BLaER1 treated with 17β-estradiol and CSF1 and Interleukin-3, amounts not matched to agents 10 nM and 100 nM (cell line): ENCODE measurements at regions not wholly inside any gene's neighbourhood (a gene's known extent, or its start where the extent isn't known, plus 50 kb on each side); places are given as distances from the start of the nearest gene placed in this dataset.

Source experiments
- H3K27ac ChIP-seq, 11 experiments: shearing (Covaris generic); formaldehyde crosslinking; 2 replicates each; pipeline ENCODE4 v1.8.1; 2022
- H3K27me3 ChIP-seq, 11 experiments: shearing (Covaris generic); formaldehyde crosslinking; 2 replicates each; pipeline ENCODE4 v1.8.1; 2022
- H3K36me3 ChIP-seq, 11 experiments: shearing (Covaris generic); formaldehyde crosslinking; 2 replicates each; pipeline ENCODE4 v1.8.1; 2022
- H3K4me1 ChIP-seq, 10 experiments: shearing (Covaris generic); formaldehyde crosslinking; 2 replicates each; pipeline ENCODE4 v1.8.1; 2022
- H3K4me2 ChIP-seq, 11 experiments: shearing (Covaris generic); formaldehyde crosslinking; 2 replicates each; pipeline ENCODE4 v1.8.1; 2022
- H3K4me3 ChIP-seq, 10 experiments: shearing (Covaris generic); formaldehyde crosslinking; 2 replicates each; pipeline ENCODE4 v1.8.1; 2022
- H3K9ac ChIP-seq, 11 experiments: shearing (Covaris generic); formaldehyde crosslinking; 2 replicates each; pipeline ENCODE4 v1.8.1; 2022
- H3K9me3 ChIP-seq, 11 experiments: shearing (Covaris generic); formaldehyde crosslinking; replicated peaks in 1 of 11; 2 replicates each; pipeline ENCODE4 v1.8.1; 2022
- H4K20me1 ChIP-seq, 11 experiments: shearing (Covaris generic); formaldehyde crosslinking; 2 replicates each; pipeline ENCODE4 v1.8.1; 2022
- Cebpa-rat ChIP-seq, 11 experiments: shearing (Covaris generic); IDR thresholded peaks; 2 replicates each; pipeline ENCODE4 v1.8.1; 2022

GRCh38 chr1:50328552-50328951, 94.7 kb downstream of the DMRTA2 start:
- Histone ChIP-seq H3K36me3 (no peaks in the 10 kb centered on the region), H4K20me1 (no peaks in the 10 kb centered on the region), H3K4me3 (no peak overlapping the region), H3K9me3 (peaks cover 0 to 8% (median 6%) of the 10 kb centered on the region in 11 experiments; a peak in 9 of 22 replicates), H3K27ac (no peak overlapping the region), H3K4me2 (no peak overlapping the region), H3K27me3 (peaks cover 0 to 4% (median under 1%) of the 10 kb centered on the region in 11 experiments; a peak in 6 of 22 replicates), H3K9ac (no peak overlapping the region), H3K4me1 (peaks cover 0 to 14% (median 10%) of the 10 kb centered on the region in 10 experiments; a peak in 12 of 20 replicates)
- no peak for TF ChIP-seq Cebpa-rat (IDR thresholded peaks at IDR 0.05)

- Histone ChIP-seq H3K4me2 (no peak overlapping the region), H3K4me1 (peaks cover 0 to 3% (median under 1%) of the 10 kb centered on the region in 10 experiments; a peak in 6 of 20 replicates), H3K27ac (no peak overlapping the region), H3K4me3 (no peak overlapping the region), H3K27me3 (no peaks in the 10 kb centered on the region), H4K20me1 (no peaks in the 10 kb centered on the region), H3K9me3 (no peaks in the 10 kb centered on the region), H3K36me3 (no peaks in the 10 kb centered on the region), H3K9ac (no peak overlapping the region)
- no peak for TF ChIP-seq Cebpa-rat (IDR thresholded peaks at IDR 0.05)
Measured at GRCh38 chr1:50326026-50326425, 97.2 kb downstream of the DMRTA2 start.

GRCh38 chr1:50322579-50322978, 100.7 kb downstream of the DMRTA2 start:
- H3K9me3 ChIP-seq, result no peaks in the 10 kb centered on the region
- H3K27me3 ChIP-seq, result no peaks in the 10 kb centered on the region
- H3K27ac ChIP-seq, result no peak overlapping the region
- no peak overlapping the region for H3K4me2 ChIP-seq
- H3K36me3 ChIP-seq, result no peaks in the 10 kb centered on the region
- no peaks in the 10 kb centered on the region for H3K4me1 ChIP-seq
- no peaks in the 10 kb centered on the region for H4K20me1 ChIP-seq
- H3K9ac ChIP-seq, result no peak overlapping the region
- no peak for TF ChIP-seq Cebpa-rat (IDR thresholded peaks at IDR 0.05)
- no peak overlapping the region for H3K4me3 ChIP-seq

- H3K9ac ChIP-seq, result no peak overlapping the region
- H3K4me3 ChIP-seq, result no peak overlapping the region
- no peak for TF ChIP-seq Cebpa-rat (IDR thresholded peaks at IDR 0.05)
- H3K27ac ChIP-seq, result no peak overlapping the region
- no peak overlapping the region for H3K4me2 ChIP-seq
- H3K36me3 ChIP-seq, result no peaks in the 10 kb centered on the region
- no peaks in the 10 kb centered on the region for H3K9me3 ChIP-seq
- H4K20me1 ChIP-seq, result no peaks in the 10 kb centered on the region
- no peaks in the 10 kb centered on the region for H3K27me3 ChIP-seq
- no peaks in the 10 kb centered on the region for H3K4me1 ChIP-seq
Measured at GRCh38 chr1:50318428-50318827, 104.8 kb downstream of the DMRTA2 start.

DNA sequence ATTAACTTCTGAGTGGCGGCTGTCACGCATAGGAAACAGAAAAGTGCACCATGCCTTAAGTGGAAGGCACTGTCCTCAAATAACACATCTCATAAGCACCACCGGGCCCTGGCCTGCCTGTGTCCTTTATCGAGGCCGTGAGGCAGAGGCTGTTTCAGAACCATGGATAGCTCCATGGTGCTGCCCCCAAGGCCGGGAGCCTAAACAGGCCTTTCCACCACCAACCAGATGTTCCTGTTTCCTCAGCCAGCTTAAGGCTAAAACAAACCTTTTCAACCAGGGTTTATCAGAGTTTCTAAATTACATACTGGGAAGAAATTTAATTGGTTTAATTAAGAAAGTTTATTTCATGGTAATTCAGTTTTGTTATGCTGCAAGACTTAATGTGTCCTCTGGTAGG, 114.4 kb downstream of the DMRTA2 start:
- Histone ChIP-seq H3K27me3 (no peaks in the 10 kb centered on the region), H3K27ac (no peak overlapping the region), H4K20me1 (no peaks in the 10 kb centered on the region; a peak in 1 of 22 replicates), H3K4me2 (no peak overlapping the region), H3K4me1 (no peaks in the 10 kb centered on the region), H3K9me3 (no peaks in the 10 kb centered on the region), H3K9ac (no peak overlapping the region), H3K4me3 (no peak overlapping the region), H3K36me3 (no peaks in the 10 kb centered on the region)
- TF ChIP-seq Cebpa-rat (IDR thresholded peaks at IDR 0.05), result no peak

DNA sequence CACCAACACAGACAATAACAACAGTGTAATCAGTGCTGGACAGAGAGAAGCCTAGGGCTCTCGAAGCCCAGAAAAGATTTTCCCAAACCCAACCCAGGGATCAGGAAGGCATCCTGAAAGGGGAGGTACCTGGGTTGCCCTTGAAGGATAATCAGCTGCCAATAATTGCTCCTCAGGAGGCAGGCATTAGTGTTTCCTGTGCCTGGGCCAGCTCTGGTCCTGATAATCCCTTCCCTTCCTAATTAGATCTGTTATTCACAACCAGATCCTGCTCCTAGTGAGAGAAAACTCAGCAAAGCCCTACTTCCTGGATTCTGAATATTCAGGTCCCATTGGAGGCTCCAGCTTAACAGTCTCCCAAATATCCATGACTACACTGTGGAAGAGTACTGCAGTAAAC, 117.4 kb downstream of the DMRTA2 start:
- Histone ChIP-seq H3K4me2 (no peak overlapping the region), H4K20me1 (no peaks in the 10 kb centered on the region; a peak in 1 of 22 replicates), H3K27me3 (no peaks in the 10 kb centered on the region), H3K4me1 (no peaks in the 10 kb centered on the region), H3K9me3 (no peaks in the 10 kb centered on the region), H3K4me3 (no peak overlapping the region), H3K27ac (no peak overlapping the region), H3K36me3 (no peaks in the 10 kb centered on the region), H3K9ac (no peak overlapping the region)
- TF ChIP-seq Cebpa-rat (IDR thresholded peaks at IDR 0.05), result no peak

GRCh38 chr1:50300297-50300696, 122.9 kb downstream of the DMRTA2 start:
- no peak overlapping the region for H3K27ac ChIP-seq
- H3K9ac ChIP-seq, result no peak overlapping the region
- no peaks in the 10 kb centered on the region for H4K20me1 ChIP-seq
- no peak overlapping the region for H3K4me2 ChIP-seq
- H3K9me3 ChIP-seq, result no peaks in the 10 kb centered on the region
- no peak overlapping the region for H3K4me3 ChIP-seq
- TF ChIP-seq Cebpa-rat (IDR thresholded peaks at IDR 0.05), result no peak
- H3K4me1 ChIP-seq, result no peaks in the 10 kb centered on the region
- H3K36me3 ChIP-seq, result no peaks in the 10 kb centered on the region
- no peaks in the 10 kb centered on the region for H3K27me3 ChIP-seq

GRCh38 chr1:50295566-50295965, 127.7 kb downstream of the DMRTA2 start:
- Histone ChIP-seq H3K9me3 (no peaks in the 10 kb centered on the region), H3K27me3 (no peaks in the 10 kb centered on the region), H4K20me1 (no peaks in the 10 kb centered on the region), H3K4me2 (no peak overlapping the region), H3K4me1 (no peaks in the 10 kb centered on the region), H3K9ac (no peak overlapping the region), H3K4me3 (no peak overlapping the region), H3K27ac (no peak overlapping the region), H3K36me3 (no peaks in the 10 kb centered on the region)
- TF ChIP-seq Cebpa-rat (IDR thresholded peaks at IDR 0.05), result no peak

DNA sequence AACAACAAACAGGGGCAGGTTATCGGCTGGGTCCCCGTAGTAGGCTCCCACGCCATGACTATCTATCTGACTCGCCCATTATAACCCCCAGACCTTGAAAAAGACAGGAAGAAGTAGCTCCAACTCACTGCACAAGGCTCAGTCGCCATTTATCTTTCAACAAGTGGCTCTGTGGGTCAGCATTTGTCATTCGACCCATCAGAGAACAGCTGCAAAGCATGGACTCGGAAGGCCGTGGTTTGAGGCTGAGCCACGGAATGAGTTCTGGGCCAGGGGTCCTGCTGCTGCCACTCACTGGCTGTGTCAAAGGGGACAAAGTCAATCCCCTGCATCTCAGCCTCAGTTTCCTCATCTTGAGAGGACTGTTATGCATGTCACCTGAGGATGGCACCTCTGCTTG, 131.0 kb downstream of the DMRTA2 start:
- Histone ChIP-seq H3K36me3 (no peaks in the 10 kb centered on the region), H3K9ac (no peak overlapping the region), H3K4me2 (no peak overlapping the region), H4K20me1 (no peaks in the 10 kb centered on the region; a peak in 1 of 22 replicates), H3K4me1 (no peaks in the 10 kb centered on the region), H3K27ac (no peak overlapping the region), H3K9me3 (no peaks in the 10 kb centered on the region), H3K27me3 (no peaks in the 10 kb centered on the region), H3K4me3 (no peak overlapping the region)
- no peak for TF ChIP-seq Cebpa-rat (IDR thresholded peaks at IDR 0.05)

GRCh38 chr1:50289495-50289894, 133.7 kb downstream of the DMRTA2 start:
- Histone ChIP-seq H3K4me1 (no peaks in the 10 kb centered on the region), H3K36me3 (no peaks in the 10 kb centered on the region), H4K20me1 (no peaks in the 10 kb centered on the region; a peak in 1 of 22 replicates), H3K4me3 (no peak overlapping the region), H3K9me3 (no peaks in the 10 kb centered on the region), H3K9ac (no peak overlapping the region), H3K4me2 (no peak overlapping the region), H3K27me3 (no peaks in the 10 kb centered on the region), H3K27ac (no peak overlapping the region)
- TF ChIP-seq Cebpa-rat (IDR thresholded peaks at IDR 0.05), result no peak
